Osteoblast (primary cell): ENCODE measurements at regions not wholly inside any gene's neighbourhood (a gene's known extent, or its start where the extent isn't known, plus 50 kb on each side); places are given as distances from the start of the nearest gene placed in this dataset.

ENCODE experiments used
- DNase-seq: peaks from one replicate; pipeline ENCODE4 v3.0.0; 2011; ENCODE audit warnings: low spot score, mixed read lengths; ENCODE audit not compliant: insufficient read length; ENCODE audit errors: missing footprints
- H2AFZ ChIP-seq: 2 replicates; pipeline ENCODE4 v1.6.0; 2011; ENCODE audit warnings: mild to moderate bottlenecking, low read length
- H3K27ac ChIP-seq: 2 replicates; pipeline ENCODE4 v1.5.1; 2011; ENCODE audit warnings: mild to moderate bottlenecking, low read depth, low read length, moderate library complexity
- H3K27me3 ChIP-seq: 2 replicates; pipeline ENCODE4 v1.6.0; 2012; ENCODE audit warnings: mild to moderate bottlenecking, control low read depth, inconsistent platforms, low read length, moderate library complexity; ENCODE audit not compliant: insufficient read depth
- H3K36me3 ChIP-seq: 2 replicates; pipeline ENCODE4 v1.5.1; 2011; ENCODE audit warnings: mild to moderate bottlenecking, low read length, control low read depth, moderate library complexity; ENCODE audit not compliant: insufficient read depth
- H3K4me1 ChIP-seq: 2 replicates; pipeline ENCODE4 v1.5.1; 2011; ENCODE audit warnings: mild to moderate bottlenecking, low read length, control low read depth, moderate library complexity; ENCODE audit not compliant: insufficient read depth
- H3K4me2 ChIP-seq: 2 replicates; pipeline ENCODE4 v1.6.0; 2011; ENCODE audit warnings: mild to moderate bottlenecking, low read length; ENCODE audit not compliant: insufficient read depth
- H3K4me3 ChIP-seq: fragments of 200-600 bp; sonication (generic); 3 replicates; pipeline ENCODE4 v1.5.1; 2012; ENCODE audit warnings: mild to moderate bottlenecking, low read length, inconsistent platforms; ENCODE audit not compliant: insufficient read depth
- H3K79me2 ChIP-seq: 2 replicates; pipeline ENCODE4 v1.6.0; 2012; ENCODE audit warnings: mild to moderate bottlenecking, low read length, control low read depth, inconsistent platforms; ENCODE audit not compliant: insufficient read depth
- H3K9me3 ChIP-seq: 2 replicates; pipeline ENCODE4 v1.5.1; 2011; ENCODE audit warnings: low read depth, low read length, control low read depth
- H4K20me1 ChIP-seq: 2 replicates; pipeline ENCODE4 v1.6.0; 2012; ENCODE audit warnings: mild to moderate bottlenecking, low read length, control low read depth; ENCODE audit not compliant: insufficient read depth
- CTCF ChIP-seq: IDR thresholded peaks from 2 replicates; pipeline ENCODE4 v1.5.1; 2011; ENCODE audit warnings: mild to moderate bottlenecking, low read depth, low read length, moderate library complexity; ENCODE audit errors: extremely low read depth

- TF ChIP-seq CTCF, result no peak
- H2AFZ ChIP-seq, result no peak overlapping the region
These were observed 1040.0 kb downstream of the TBC1D22A start for GRCh38 chr22:47802421-47802820.

GRCh38 chr22:47801541-47802245 is 1039.2 kb downstream of the TBC1D22A start:
- Histone ChIP-seq H3K4me1 (no peaks in the 10 kb centered on the region), H3K9me3 (peaks cover 2% of the 10 kb centered on the region), H3K27ac (no peak overlapping the region), H2AFZ (no peak overlapping the region), H3K27me3 (no peaks in the 10 kb centered on the region), H3K4me2 (no peak overlapping the region), H4K20me1 (no peaks in the 10 kb centered on the region), H3K79me2 (no peaks in the 10 kb centered on the region), H3K4me3 (no peak overlapping the region), H3K36me3 (no peaks in the 10 kb centered on the region)
- DNase-seq, result no peak
- TF ChIP-seq CTCF, result no peak

More at GRCh38 chr22:47802421-47802820, 1040.0 kb downstream of the TBC1D22A start:
- H3K79me2 ChIP-seq, result no peaks in the 10 kb centered on the region
- peaks cover 2% of the 10 kb centered on the region for H3K9me3 ChIP-seq
- no peak overlapping the region for H3K27ac ChIP-seq
- H3K4me3 ChIP-seq, result no peak overlapping the region
- H4K20me1 ChIP-seq, result no peaks in the 10 kb centered on the region
- no peak overlapping the region for H3K4me2 ChIP-seq
- H3K36me3 ChIP-seq, result no peaks in the 10 kb centered on the region
- no peaks in the 10 kb centered on the region for H3K27me3 ChIP-seq
- H3K4me1 ChIP-seq, result no peaks in the 10 kb centered on the region
- no peak for DNase-seq

GRCh38 chr22:47798229-47798628 is 1035.8 kb downstream of the TBC1D22A start:
- no peak overlapping the region for H3K4me2 ChIP-seq
- H3K27ac ChIP-seq, result no peak overlapping the region
- H3K9me3 ChIP-seq, result peaks cover 2% of the 10 kb centered on the region
- no peak overlapping the region for H2AFZ ChIP-seq
- no peaks in the 10 kb centered on the region for H3K27me3 ChIP-seq
- no peaks in the 10 kb centered on the region for H3K4me1 ChIP-seq
- H4K20me1 ChIP-seq, result no peaks in the 10 kb centered on the region
- H3K4me3 ChIP-seq, result no peak overlapping the region
- no peak for TF ChIP-seq CTCF
- H3K36me3 ChIP-seq, result no peaks in the 10 kb centered on the region
- no peak for DNase-seq
- no peaks in the 10 kb centered on the region for H3K79me2 ChIP-seq

GRCh38 chr22:47797342-47797945 is 1035.0 kb downstream of the TBC1D22A start:
- no peak for DNase-seq
- TF ChIP-seq CTCF, result no peak
- Histone ChIP-seq H3K36me3 (no peaks in the 10 kb centered on the region), H3K79me2 (no peaks in the 10 kb centered on the region), H3K4me1 (no peaks in the 10 kb centered on the region), H2AFZ (no peak overlapping the region), H3K9me3 (peaks cover 2% of the 10 kb centered on the region), H3K4me2 (no peak overlapping the region), H3K27me3 (no peaks in the 10 kb centered on the region), H3K27ac (no peak overlapping the region), H3K4me3 (no peak overlapping the region), H4K20me1 (no peaks in the 10 kb centered on the region)
